ENCODE measurements at regions not wholly inside any gene's neighbourhood (a gene's known extent, or its start where the extent isn't known, plus 50 kb on each side); places are given as distances from the start of the nearest gene placed in this dataset.

- TF ChIP-seq POLR2A (IDR thresholded peaks at IDR 0.05) (no peak), CTCF (IDR thresholded peaks at IDR 0.05) (no peak)
These were observed 383.2 kb upstream of the ADAMTS9 start for GRCh38 chr3:65070968-65071367.
